Fibroblast of mammary gland (primary cell): ENCODE measurements at regions not wholly inside any gene's neighbourhood (a gene's known extent, or its start where the extent isn't known, plus 50 kb on each side); places are given as distances from the start of the nearest gene placed in this dataset.

Experiments used
- DNase-seq: peaks from one replicate; pipeline ENCODE4 v3.0.0-alpha.2; 2010; ENCODE audit warnings: low read depth
- H3K4me3 ChIP-seq: 2 replicates; pipeline ENCODE4 v1.5.1; 2011; ENCODE audit warnings: low read depth, mild to moderate bottlenecking, low read length, moderate library complexity; ENCODE audit not compliant: control insufficient read depth
- TF ChIP-seq, protein P1 (sequence below): conservative IDR thresholded peaks from 2 replicates; pipeline ENCODE4 v1.5.1; 2011; ENCODE audit warnings: low read depth, low read length, inconsistent platforms; ENCODE audit not compliant: control insufficient read depth, insufficient read depth

DNA sequence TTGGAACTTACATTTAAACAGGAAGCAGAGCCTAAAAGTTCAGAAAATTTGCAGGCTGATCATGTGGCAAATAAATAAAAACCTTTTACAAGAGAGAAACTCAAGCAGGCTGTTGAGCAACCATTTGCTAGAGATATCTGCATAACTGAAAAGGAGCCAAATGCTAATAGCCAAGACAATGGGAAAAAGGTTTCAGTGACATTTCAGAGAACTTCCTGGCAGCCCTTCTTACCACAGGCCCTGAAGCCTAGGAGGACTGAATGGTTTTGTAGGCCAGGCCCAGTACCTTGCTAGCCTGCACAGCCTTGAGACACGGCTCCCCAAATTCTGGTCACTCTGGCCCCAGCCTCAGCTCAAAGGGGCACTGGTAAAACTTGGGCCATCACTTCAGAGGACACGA is 945.1 kb downstream of the ADGRL3 start:
- no peak overlapping the region for H3K4me3 ChIP-seq
- TF ChIP-seq, protein P1, sequence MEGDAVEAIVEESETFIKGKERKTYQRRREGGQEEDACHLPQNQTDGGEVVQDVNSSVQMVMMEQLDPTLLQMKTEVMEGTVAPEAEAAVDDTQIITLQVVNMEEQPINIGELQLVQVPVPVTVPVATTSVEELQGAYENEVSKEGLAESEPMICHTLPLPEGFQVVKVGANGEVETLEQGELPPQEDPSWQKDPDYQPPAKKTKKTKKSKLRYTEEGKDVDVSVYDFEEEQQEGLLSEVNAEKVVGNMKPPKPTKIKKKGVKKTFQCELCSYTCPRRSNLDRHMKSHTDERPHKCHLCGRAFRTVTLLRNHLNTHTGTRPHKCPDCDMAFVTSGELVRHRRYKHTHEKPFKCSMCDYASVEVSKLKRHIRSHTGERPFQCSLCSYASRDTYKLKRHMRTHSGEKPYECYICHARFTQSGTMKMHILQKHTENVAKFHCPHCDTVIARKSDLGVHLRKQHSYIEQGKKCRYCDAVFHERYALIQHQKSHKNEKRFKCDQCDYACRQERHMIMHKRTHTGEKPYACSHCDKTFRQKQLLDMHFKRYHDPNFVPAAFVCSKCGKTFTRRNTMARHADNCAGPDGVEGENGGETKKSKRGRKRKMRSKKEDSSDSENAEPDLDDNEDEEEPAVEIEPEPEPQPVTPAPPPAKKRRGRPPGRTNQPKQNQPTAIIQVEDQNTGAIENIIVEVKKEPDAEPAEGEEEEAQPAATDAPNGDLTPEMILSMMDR = no peak
- no peak for DNase-seq

DNA sequence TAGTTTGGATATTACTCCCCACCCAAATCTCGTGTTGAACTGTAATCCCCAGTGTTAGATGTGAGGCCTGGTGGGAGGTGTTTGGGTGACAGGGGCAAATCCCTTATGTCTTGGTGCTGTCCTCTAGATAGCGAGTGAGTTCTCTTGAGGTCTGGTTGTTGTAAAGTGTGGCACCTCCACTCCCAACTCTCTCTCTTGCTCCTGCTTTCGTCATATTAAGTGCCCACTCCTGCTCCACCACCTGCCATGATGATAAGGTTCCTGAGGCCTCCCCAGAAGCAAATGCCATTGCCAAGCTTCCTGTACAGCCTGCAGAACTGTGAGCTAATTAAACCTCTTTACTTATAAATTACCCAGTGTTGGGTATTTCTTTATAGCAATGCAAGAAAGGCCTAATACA is 944.3 kb downstream of the ADGRL3 start:
- H3K4me3 ChIP-seq = no peak overlapping the region
- TF ChIP-seq, protein P1 = no peak
- DNase-seq = no peak

DNA sequence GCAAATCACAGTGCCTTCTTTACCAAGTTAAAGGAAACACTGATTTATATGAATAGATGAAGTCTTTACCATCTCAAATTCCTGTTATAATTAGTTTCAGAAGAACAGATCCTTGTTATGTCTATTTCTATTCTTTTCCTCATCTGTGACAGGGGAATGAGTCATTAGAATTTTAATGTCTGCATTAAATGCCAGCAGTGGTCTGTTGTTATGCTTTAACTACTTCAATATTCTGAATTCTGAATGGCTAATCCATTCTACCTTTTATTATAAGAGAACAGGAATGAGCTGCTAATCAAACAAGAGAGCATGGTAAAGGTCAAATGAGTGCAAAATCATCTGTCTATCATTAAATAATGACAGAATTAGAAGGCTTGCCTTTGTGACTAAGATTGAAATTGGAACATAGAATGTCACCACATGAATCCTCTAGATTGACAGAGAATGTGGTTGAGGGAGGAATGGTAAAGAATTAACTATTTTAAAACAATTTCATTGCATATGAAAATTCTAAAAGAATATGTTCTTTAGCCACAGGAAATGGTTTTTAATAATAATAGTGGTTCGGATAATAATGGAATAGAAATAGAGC is 935.5 kb downstream of the ADGRL3 start:
- TF ChIP-seq, protein P1 = no peak
- DNase-seq = no peak
- H3K4me3 ChIP-seq = no peak overlapping the region

DNA sequence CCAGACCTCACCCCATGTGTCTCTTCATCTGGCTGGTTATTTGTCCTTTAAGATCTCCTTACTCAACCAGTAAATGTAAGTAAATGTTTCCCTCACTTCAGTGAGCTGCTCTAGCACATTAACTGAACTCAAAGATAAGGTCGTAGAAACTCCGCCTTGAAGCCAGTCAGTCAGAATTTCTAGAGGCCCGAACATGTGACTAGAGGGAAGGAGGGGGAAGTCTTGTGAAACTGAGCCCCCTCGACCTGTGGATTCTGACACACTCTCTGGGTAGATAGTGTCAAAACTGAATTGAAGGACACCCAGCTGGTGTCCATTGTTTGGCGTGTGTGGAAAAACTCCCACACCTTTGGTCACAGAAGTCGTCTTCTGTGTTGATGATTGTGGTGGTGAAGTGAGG is 933.9 kb downstream of the ADGRL3 start:
- TF ChIP-seq, protein P1 = no peak
- no peak for DNase-seq

GRCh38 chr4:62133101-62133897 is 933.2 kb downstream of the ADGRL3 start:
- TF ChIP-seq, protein P1 = no peak
- DNase-seq = no peak
- no peak overlapping the region for H3K4me3 ChIP-seq

More for the DNA sequence above, 933.9 kb downstream of the ADGRL3 start:
- no peak overlapping the region for H3K4me3 ChIP-seq

DNA sequence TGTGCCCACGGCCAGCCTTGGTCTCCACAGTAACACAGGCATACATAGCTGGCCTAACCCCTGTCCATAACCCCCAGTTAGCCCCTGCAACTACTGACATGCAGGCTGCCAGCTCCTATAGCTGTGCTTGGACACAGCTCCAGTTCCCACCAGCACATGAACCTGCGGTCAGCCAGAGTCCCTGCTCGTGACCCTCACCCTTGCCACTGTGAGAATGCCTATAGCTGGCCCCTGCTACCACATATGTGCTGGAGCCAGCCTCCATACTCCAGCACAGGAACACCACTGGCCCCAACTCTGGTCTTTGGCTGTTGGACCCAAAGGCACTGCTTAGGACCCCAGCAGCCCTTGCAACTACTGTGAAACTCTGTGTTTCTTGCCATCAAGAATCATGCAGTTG is 930.9 kb downstream of the ADGRL3 start:
- DNase-seq = no peak
- TF ChIP-seq, protein P1 = no peak
- no peak overlapping the region for H3K4me3 ChIP-seq
